Mucosa of descending colon (tissue), 3 donors: ENCODE measurements at regions not wholly inside any gene's neighbourhood (a gene's known extent, or its start where the extent isn't known, plus 50 kb on each side); places are given as distances from the start of the nearest gene placed in this dataset.

ENCODE experiments used
- ATAC-seq: fragments of 200-7000 bp; cut with Tn5 transposase; one replicate; pipeline ENCODE4 v1.9.1; 2020; ENCODE audit warnings: mild to moderate bottlenecking, moderate library complexity
- DNase-seq, 3 donors: peaks; one replicate each; pipeline ENCODE4 v3.0.0-alpha.2; 2020
- H3K36me3 ChIP-seq: fragments of 200-600 bp; one replicate; pipeline ENCODE4 v1.8.0; 2021; ENCODE audit warnings: low read depth, mild to moderate bottlenecking
- H3K4me1 ChIP-seq: fragments of 200-600 bp; one replicate; pipeline ENCODE4 v1.8.0; 2021; ENCODE audit warnings: low read depth, mild to moderate bottlenecking
- H3K4me3 ChIP-seq: fragments of 200-600 bp; one replicate; pipeline ENCODE4 v1.8.0; 2021; ENCODE audit warnings: mild to moderate bottlenecking
- H3K9me3 ChIP-seq: fragments of 200-600 bp; one replicate; pipeline ENCODE4 v1.8.0; 2021; ENCODE audit warnings: mild to moderate bottlenecking
- intact Hi-C, 2 donors: fragments of 100-400 bp; cut with DNase I in 1 of 2; cut with micrococcal nuclease in 1 of 2; formaldehyde crosslinking; loops; one replicate each; pipeline versions ENCODE4 v1.11.0 to v1.11.1; 2022; cut with DNase I, micrococcal nuclease
- TF ChIP-seq, protein P1 (sequence below): fragments of 200-600 bp; IDR thresholded peaks from one replicate; pipeline ENCODE4 v1.8.0; 2022; ENCODE audit warnings: antibody characterized with exemption, mild to moderate bottlenecking
- donor health status: DM: no; HTN: no; CAD: no; lungs with moderate emphysema.
- donor health status: DM: no; HTN: no; CAD: no.
- donor health status: DM: no; HTN: yes; CAD: no.

GRCh38 chr5:61678966-61679365 is 346.9 kb downstream of the ZSWIM6 start:
- no peaks in the 10 kb centered on the region for H3K36me3 ChIP-seq
- no peaks in the 10 kb centered on the region for H3K9me3 ChIP-seq
- intact Hi-C loops, result no loop called here
- ATAC-seq (peak; percentile 86), DNase-seq (peak in 2 of 3 donors; percentile 52 to 55)
- TF ChIP-seq, protein P1, sequence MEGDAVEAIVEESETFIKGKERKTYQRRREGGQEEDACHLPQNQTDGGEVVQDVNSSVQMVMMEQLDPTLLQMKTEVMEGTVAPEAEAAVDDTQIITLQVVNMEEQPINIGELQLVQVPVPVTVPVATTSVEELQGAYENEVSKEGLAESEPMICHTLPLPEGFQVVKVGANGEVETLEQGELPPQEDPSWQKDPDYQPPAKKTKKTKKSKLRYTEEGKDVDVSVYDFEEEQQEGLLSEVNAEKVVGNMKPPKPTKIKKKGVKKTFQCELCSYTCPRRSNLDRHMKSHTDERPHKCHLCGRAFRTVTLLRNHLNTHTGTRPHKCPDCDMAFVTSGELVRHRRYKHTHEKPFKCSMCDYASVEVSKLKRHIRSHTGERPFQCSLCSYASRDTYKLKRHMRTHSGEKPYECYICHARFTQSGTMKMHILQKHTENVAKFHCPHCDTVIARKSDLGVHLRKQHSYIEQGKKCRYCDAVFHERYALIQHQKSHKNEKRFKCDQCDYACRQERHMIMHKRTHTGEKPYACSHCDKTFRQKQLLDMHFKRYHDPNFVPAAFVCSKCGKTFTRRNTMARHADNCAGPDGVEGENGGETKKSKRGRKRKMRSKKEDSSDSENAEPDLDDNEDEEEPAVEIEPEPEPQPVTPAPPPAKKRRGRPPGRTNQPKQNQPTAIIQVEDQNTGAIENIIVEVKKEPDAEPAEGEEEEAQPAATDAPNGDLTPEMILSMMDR, result peak; percentile 25
- peaks cover 23% of the 10 kb centered on the region for H3K4me1 ChIP-seq
- no peak overlapping the region for H3K4me3 ChIP-seq

- DNase-seq, result no peak
- intact Hi-C loops, result no loop called here
- Histone ChIP-seq H3K36me3 (no peaks in the 10 kb centered on the region), H3K4me3 (no peak overlapping the region), H3K9me3 (no peaks in the 10 kb centered on the region), H3K4me1 (peaks cover 22% of the 10 kb centered on the region)
- ATAC-seq, result no peak
- TF ChIP-seq, protein P1, result no peak
Measured at GRCh38 chr5:61679562-61679961, 347.5 kb downstream of the ZSWIM6 start.

GRCh38 chr5:61680247-61680646 is 348.2 kb downstream of the ZSWIM6 start:
- Histone ChIP-seq H3K4me1 (peaks cover 17% of the 10 kb centered on the region), H3K4me3 (no peak overlapping the region), H3K36me3 (no peaks in the 10 kb centered on the region), H3K9me3 (no peaks in the 10 kb centered on the region)
- TF ChIP-seq, protein P1, result no peak
- DNase-seq (no peak), ATAC-seq (peak; percentile 56)
- intact Hi-C loops, result no loop called here

GRCh38 chr5:61683148-61683547 is 351.1 kb downstream of the ZSWIM6 start:
- ATAC-seq (no peak), DNase-seq (no peak)
- Histone ChIP-seq H3K36me3 (no peaks in the 10 kb centered on the region), H3K9me3 (no peaks in the 10 kb centered on the region), H3K4me1 (peaks cover 14% of the 10 kb centered on the region), H3K4me3 (no peak overlapping the region)
- intact Hi-C loops, result no loop called here
- TF ChIP-seq, protein P1, result no peak

DNA sequence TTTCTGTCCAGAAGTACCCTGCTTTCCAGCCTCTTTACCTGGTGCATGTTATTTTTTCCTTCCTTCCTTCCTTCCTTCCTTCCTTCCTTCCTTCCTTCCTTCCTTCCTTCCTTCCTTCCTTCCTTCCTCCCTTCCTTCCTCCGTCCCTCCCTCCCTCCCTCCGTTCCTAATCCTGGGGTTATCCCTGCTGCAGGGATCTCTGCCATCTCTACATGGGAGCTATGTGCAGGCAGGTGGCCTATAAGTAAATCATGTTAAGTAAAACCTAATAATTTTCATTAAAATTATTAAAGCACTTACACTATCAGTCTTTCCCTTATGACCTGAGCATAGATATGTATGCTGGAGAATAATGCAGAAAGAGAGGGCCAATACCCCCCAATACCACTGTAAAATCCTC is 351.9 kb downstream of the ZSWIM6 start:
- no peak for ATAC-seq
- Histone ChIP-seq H3K9me3 (no peaks in the 10 kb centered on the region), H3K4me3 (no peak overlapping the region), H3K4me1 (peaks cover 14% of the 10 kb centered on the region), H3K36me3 (no peaks in the 10 kb centered on the region)
- intact Hi-C loops, result no loop called here
- TF ChIP-seq, protein P1, result no peak
- DNase-seq, result no peak
